ENCODE measurements at regions not wholly inside any gene's neighbourhood (a gene's known extent, or its start where the extent isn't known, plus 50 kb on each side); places are given as distances from the start of the nearest gene placed in this dataset.

DNA sequence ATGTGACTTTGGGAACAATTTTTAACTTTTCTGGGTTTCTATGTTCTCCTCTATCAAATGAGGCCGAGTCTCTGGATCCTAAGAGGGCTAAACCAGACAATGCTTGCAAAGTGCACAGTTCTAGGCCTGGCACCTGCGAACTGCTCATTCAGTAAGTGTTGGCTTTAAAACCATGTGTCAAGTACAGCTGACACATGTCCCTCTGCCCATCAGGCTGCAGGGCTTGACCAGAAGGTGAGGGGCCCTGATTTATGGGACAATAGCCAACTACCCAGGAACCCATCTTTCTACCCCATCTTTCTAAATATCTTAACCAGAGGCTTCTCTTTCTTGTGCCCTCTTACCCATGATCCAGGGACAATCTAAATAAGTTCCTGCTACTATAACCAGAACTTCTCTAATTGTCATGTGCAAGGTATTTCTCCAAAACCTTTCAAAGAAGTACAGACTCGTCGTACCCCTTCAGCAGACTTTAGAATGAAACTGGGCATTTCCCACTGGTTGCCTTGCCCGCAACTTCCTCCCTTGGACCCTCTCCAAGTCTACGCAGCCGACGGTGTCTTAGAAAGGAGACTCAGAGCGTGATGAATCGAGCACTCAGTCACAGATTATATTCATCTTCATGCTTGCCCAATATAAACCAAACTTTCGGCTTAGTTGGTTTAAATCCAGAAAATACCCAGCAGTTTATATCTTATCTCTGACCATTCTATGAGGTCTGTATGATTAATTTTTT is 69.8 kb upstream of the STEAP1B start:
- TF ChIP-seq, protein P1, sequence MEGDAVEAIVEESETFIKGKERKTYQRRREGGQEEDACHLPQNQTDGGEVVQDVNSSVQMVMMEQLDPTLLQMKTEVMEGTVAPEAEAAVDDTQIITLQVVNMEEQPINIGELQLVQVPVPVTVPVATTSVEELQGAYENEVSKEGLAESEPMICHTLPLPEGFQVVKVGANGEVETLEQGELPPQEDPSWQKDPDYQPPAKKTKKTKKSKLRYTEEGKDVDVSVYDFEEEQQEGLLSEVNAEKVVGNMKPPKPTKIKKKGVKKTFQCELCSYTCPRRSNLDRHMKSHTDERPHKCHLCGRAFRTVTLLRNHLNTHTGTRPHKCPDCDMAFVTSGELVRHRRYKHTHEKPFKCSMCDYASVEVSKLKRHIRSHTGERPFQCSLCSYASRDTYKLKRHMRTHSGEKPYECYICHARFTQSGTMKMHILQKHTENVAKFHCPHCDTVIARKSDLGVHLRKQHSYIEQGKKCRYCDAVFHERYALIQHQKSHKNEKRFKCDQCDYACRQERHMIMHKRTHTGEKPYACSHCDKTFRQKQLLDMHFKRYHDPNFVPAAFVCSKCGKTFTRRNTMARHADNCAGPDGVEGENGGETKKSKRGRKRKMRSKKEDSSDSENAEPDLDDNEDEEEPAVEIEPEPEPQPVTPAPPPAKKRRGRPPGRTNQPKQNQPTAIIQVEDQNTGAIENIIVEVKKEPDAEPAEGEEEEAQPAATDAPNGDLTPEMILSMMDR (IDR thresholded peaks at IDR 0.05) = no peak
- no peak for TF ChIP-seq POLR2A (IDR thresholded peaks at IDR 0.05)
